ENCODE measurements at regions not wholly inside any gene's neighbourhood (a gene's known extent, or its start where the extent isn't known, plus 50 kb on each side); places are given as distances from the start of the nearest gene placed in this dataset.

DNA sequence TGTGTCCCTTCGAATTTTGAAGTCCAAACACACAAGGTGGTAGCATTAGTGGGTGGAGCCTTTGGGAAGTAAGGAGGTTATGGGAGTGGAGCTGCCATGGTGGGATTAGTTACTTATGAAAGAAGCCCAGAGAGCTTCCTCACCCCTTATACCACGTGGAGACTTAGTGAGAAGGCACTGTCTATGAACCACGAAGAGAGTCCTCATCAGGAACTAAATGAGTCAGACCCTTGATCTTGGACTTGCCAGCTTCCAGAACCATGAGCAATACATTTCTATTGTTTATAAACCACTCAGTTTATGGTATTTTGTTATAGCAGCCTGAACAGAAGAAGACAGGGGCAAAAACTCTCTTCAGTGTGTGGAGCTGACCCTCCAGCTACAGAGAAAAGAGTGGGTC lies 259.3 kb upstream of the AJAP1 start:
- Mint-ChIP-seq H3K27me3 (peaks cover 2% of the 10 kb centered on the region), H3K4me1 (no peaks in the 10 kb centered on the region)

DNA sequence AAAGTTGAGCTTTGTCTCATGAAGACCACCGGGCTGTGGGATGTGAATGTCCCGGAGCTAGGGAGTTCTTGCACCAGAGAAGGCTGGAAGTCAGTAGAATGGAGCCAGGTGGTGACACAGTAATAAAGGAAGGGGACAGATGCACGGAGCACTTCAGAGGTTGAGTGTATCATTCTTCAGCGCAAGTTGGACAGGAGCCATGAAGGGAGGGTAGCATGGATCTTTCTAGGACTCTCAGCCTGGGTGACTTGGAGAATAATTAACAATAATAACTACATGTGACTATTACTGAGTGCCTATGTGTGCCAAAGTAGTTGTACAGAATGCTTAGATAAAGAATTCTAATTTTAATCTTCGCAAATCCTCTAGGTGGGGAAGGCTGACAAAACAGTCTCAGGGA lies 258.7 kb upstream of the AJAP1 start:
- ATAC-seq (ENCODE audit: low read depth) (no peak), DNase-seq (no peak)
- H3K36me3 Mint-ChIP-seq, result no peaks in the 10 kb centered on the region
- no peak overlapping the region for H3K4me3 Mint-ChIP-seq
- no peak overlapping the region for H3K27ac Mint-ChIP-seq
- POLR2A ChIA-PET, result no interaction called here
- H3K4me1 Mint-ChIP-seq, result no peaks in the 10 kb centered on the region
- H3K9me3 Mint-ChIP-seq, result peaks cover 4% of the 10 kb centered on the region
- peaks cover 2% of the 10 kb centered on the region for H3K27me3 Mint-ChIP-seq

More for the DNA sequence above, 259.3 kb upstream of the AJAP1 start:
- Mint-ChIP-seq H3K36me3 (no peaks in the 10 kb centered on the region), H3K27ac (no peak overlapping the region), H3K9me3 (peaks cover 4% of the 10 kb centered on the region), H3K4me3 (no peak overlapping the region)
- DNase-seq (no peak), ATAC-seq (ENCODE audit: low read depth) (no peak)
- POLR2A ChIA-PET, result no interaction called here

DNA sequence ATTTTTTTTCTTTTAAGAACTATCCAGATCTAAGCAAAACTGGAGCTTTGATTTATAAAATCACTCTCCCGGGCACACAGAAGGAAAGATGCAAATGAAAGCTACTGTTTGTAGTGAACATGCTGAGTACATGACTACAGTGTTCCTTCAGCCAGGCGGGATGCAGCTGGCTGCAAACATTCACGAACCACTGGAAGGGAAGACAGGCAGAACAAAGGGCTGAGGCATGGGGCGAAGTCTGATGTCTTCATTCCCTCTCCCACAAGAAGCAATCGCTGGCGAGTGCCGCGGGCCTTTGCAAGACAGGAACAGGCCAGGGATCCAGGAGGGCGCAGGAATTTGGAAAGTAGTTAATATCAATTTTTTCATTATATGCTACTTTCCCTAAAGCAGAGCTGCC lies 257.9 kb upstream of the AJAP1 start:
- H3K4me1 Mint-ChIP-seq, result no peaks in the 10 kb centered on the region
- POLR2A ChIA-PET, result no interaction called here
- no peak overlapping the region for H3K4me3 Mint-ChIP-seq

DNA sequence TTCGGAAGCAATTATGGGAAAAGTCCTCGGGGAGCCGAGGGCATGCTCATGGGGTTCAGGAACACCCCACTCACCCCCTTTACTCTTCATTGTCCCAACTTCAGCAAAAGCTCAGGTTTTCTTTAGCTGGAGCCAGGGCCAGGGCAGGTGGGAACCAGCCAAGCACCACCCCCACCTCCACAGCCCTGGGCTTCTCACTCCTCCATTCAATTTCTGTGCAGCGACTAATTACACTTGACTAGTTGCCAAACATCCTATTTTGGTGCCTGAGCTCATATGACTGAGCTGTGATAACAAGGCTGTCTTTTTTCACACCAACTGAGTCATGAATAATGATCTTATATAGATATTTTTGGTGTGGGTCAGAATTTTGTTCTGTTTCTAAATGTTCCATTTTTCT lies 257.2 kb upstream of the AJAP1 start:
- peaks cover 2% of the 10 kb centered on the region for H3K27me3 Mint-ChIP-seq
- POLR2A ChIA-PET, result no interaction called here
- H3K36me3 Mint-ChIP-seq, result no peaks in the 10 kb centered on the region
- H3K4me1 Mint-ChIP-seq, result no peaks in the 10 kb centered on the region
- no peak overlapping the region for H3K27ac Mint-ChIP-seq
- H3K9me3 Mint-ChIP-seq, result peaks cover under 1% of the 10 kb centered on the region
- H3K4me3 Mint-ChIP-seq, result no peak overlapping the region
- no peak for DNase-seq
- no peak for ATAC-seq (ENCODE audit: low read depth)

More for the DNA sequence above, 257.9 kb upstream of the AJAP1 start:
- ATAC-seq (ENCODE audit: low read depth), result no peak
- no peaks in the 10 kb centered on the region for H3K36me3 Mint-ChIP-seq
- peaks cover 2% of the 10 kb centered on the region for H3K27me3 Mint-ChIP-seq
- H3K27ac Mint-ChIP-seq, result no peak overlapping the region
- no peak for DNase-seq
- H3K9me3 Mint-ChIP-seq, result peaks cover 4% of the 10 kb centered on the region

DNA sequence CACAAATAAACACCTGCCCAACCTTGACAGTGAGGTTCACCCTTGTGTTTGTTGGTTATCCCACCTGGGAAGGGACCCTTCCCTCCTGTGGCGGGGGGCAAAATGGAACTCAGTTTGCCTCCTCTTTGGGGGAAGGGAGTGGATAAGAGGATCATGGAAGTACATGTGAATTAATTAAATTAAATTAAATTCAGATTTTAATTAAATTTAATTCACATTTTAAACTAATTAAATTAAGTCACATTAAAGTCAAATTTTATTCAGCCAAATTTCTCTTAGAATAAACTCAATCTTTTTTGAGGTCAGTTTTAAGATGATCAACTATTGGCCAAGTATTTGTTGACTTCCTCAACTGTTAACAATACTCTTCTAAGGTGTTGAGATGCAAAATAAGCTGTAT lies 252.4 kb upstream of the AJAP1 start:
- no peaks in the 10 kb centered on the region for H3K9me3 Mint-ChIP-seq
- ATAC-seq (ENCODE audit: low read depth), result no peak
- no peaks in the 10 kb centered on the region for H3K27me3 Mint-ChIP-seq
- no peaks in the 10 kb centered on the region for H3K36me3 Mint-ChIP-seq
- no peak overlapping the region for H3K27ac Mint-ChIP-seq
- H3K4me1 Mint-ChIP-seq, result no peaks in the 10 kb centered on the region
- POLR2A ChIA-PET, result no interaction called here
- no peak for DNase-seq
- no peak overlapping the region for H3K4me3 Mint-ChIP-seq

DNA sequence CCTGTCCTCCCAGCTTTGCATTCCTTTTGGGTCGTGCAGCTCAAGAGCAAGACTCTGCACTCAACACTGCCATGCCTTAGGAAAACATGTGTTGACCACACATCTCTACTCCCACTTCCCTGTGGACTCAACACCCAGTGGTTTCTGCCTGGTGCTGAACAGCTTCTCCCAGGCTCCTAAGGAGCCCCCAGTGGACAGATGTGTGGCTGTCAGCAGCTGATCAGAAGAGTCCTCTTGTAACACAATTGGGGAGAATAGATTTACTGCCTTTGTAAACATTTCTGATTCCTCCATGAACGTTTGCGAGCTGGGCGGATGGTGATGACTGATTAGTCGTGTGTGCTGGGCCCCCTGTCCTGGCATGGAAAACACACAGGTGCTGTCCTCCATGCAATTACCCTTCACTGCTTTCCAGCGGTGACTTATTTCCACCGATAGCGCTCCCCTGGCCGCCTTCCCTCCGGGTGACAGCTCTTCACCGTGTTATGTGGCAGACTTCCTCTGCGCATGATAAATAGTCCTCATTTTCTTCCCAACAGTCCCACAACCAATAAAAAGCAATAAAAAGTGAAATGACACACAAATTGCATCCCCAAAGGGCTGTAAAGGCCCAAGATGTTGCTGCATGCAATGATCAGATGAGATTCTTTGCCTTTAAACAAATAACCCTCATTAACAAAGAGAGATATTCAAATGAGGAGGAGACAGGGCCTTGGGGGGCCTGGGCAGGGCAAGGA lies 249.4 kb upstream of the AJAP1 start:
- Mint-ChIP-seq H3K4me3 (no peak overlapping the region), H3K27ac (no peak overlapping the region), H3K36me3 (no peaks in the 10 kb centered on the region), H3K9me3 (no peaks in the 10 kb centered on the region), H3K4me1 (no peaks in the 10 kb centered on the region), H3K27me3 (no peaks in the 10 kb centered on the region)
- DNase-seq (no peak), ATAC-seq (ENCODE audit: low read depth) (no peak)
- POLR2A ChIA-PET, result no interaction called here

DNA sequence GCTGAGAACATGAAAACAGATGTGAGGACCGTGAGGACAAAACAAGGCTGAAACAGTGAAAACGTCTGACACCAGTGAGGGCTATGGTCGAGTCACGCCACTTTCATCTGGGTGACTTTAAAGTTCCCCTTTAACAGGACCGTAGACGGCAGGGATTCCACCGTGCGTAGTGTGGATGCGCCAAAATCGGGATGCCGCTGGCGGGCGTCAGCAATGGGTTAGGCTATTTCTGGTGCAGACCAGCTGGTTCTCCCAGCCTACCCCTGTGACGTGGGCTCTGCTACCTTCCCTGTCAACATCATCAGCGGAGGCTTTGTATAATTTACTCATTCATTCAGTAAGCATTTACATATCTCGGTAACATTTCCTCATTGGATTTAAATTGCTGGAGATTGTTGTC lies 246.6 kb upstream of the AJAP1 start:
- ATAC-seq (ENCODE audit: low read depth) (no peak), DNase-seq (no peak)
- no peaks in the 10 kb centered on the region for H3K36me3 Mint-ChIP-seq
- H3K27me3 Mint-ChIP-seq, result no peaks in the 10 kb centered on the region
- H3K9me3 Mint-ChIP-seq, result no peaks in the 10 kb centered on the region
- H3K4me1 Mint-ChIP-seq, result no peaks in the 10 kb centered on the region
- POLR2A ChIA-PET, result no interaction called here
- no peak overlapping the region for H3K27ac Mint-ChIP-seq
- no peak overlapping the region for H3K4me3 Mint-ChIP-seq

DNA sequence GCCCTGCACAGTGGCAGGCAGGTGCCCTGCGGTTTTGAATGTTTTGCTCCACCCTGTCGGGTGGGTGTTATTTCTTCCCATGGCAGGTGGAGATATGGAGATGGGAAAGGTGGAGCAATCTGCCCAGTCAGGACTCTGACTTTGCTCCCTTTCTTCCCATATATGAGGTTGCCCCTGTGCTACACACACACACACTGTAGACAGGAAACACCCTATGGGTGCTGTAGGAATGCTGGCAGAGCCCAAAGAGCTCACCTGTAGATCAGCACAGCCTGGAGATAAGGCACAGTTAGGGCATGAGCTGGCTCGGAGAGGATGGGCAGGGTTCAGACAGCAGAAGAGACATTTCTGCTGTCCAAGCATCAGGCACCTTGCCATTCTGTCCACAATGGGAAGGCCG lies 246.0 kb upstream of the AJAP1 start:
- Mint-ChIP-seq H3K36me3 (no peaks in the 10 kb centered on the region), H3K27ac (no peak overlapping the region)
- POLR2A ChIA-PET, result no interaction called here

DNA sequence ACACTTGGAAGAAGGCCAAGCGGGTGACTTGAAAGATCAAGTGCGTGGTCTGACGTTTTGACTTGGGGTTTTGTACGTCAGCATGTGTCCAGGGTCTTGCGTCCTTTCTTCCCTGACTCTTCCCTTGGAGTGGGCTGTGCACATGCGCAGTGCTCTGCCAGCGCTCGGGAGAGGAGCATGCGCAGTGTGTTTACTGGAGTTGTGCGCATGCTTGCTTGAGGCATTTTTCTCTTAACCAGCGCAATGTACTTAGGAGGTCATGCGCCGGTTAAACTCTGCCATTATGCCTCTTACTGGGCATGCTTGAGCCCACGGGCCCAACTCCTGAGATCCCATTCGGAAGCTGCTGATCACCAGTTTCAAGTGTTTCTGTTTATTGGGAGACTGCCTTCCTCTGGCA lies 242.5 kb upstream of the AJAP1 start:
- Mint-ChIP-seq H3K27me3 (no peaks in the 10 kb centered on the region), H3K4me1 (no peaks in the 10 kb centered on the region), H3K27ac (no peak overlapping the region), H3K36me3 (no peaks in the 10 kb centered on the region), H3K4me3 (no peak overlapping the region), H3K9me3 (no peaks in the 10 kb centered on the region)
- DNase-seq (no peak), ATAC-seq (ENCODE audit: low read depth) (no peak)
- POLR2A ChIA-PET, result no interaction called here

More for the DNA sequence above, 246.0 kb upstream of the AJAP1 start:
- H3K9me3 Mint-ChIP-seq, result no peaks in the 10 kb centered on the region
- no peaks in the 10 kb centered on the region for H3K27me3 Mint-ChIP-seq
- ATAC-seq (ENCODE audit: low read depth) (no peak), DNase-seq (no peak)
- no peak overlapping the region for H3K4me3 Mint-ChIP-seq
- H3K4me1 Mint-ChIP-seq, result no peaks in the 10 kb centered on the region

DNA sequence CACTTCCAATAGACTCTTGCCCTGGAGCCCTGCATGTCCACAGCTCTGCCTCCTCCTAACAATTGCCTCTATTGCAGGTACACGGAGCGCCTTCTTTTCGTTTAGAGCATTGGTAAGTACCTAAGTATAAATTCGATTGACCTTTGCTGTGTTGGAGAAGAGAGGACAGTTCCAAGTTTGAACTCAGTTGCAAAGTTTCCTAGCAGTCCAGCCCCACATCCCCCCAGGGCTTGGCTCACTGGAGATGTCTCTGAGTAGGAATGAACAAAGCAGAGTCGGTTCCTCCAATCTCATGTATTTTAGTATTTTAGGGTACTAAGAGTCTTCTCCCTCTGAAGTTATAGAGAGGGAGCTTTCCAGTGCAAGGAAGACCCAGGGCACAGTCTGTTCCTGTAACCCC lies 238.9 kb upstream of the AJAP1 start:
- POLR2A ChIA-PET, result no interaction called here
- H3K27me3 Mint-ChIP-seq, result no peaks in the 10 kb centered on the region
- H3K27ac Mint-ChIP-seq, result no peak overlapping the region
- no peak for ATAC-seq (ENCODE audit: low read depth)
- no peaks in the 10 kb centered on the region for H3K4me1 Mint-ChIP-seq
- H3K9me3 Mint-ChIP-seq, result peaks cover 5% of the 10 kb centered on the region
- no peak for DNase-seq
- H3K4me3 Mint-ChIP-seq, result no peak overlapping the region
- H3K36me3 Mint-ChIP-seq, result no peaks in the 10 kb centered on the region

DNA sequence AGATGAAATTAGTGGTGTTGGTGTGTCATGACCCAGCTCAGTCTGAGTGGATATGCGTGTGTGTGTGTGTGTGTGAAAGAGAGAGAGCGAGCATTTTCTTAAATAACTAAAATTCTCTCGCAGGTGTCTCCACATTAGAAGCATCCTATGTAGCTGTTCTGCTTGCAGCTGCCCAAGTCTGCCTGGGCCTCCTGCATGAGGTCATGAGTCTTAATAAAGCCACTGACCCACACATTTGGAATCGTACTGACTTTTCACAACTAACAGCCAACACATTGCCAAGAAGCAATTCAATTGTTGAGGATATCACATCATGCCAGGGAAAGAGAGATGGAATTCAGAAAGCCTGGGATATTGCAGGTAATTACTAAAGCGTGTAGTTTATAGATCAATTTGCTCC lies 238.2 kb upstream of the AJAP1 start:
- no peak for DNase-seq
- Mint-ChIP-seq H3K4me1 (no peaks in the 10 kb centered on the region), H3K9me3 (peaks cover 8% of the 10 kb centered on the region), H3K36me3 (no peaks in the 10 kb centered on the region), H3K27ac (no peak overlapping the region), H3K27me3 (no peaks in the 10 kb centered on the region), H3K4me3 (no peak overlapping the region)
- POLR2A ChIA-PET, result no interaction called here
- no peak for ATAC-seq (ENCODE audit: low read depth)

DNA sequence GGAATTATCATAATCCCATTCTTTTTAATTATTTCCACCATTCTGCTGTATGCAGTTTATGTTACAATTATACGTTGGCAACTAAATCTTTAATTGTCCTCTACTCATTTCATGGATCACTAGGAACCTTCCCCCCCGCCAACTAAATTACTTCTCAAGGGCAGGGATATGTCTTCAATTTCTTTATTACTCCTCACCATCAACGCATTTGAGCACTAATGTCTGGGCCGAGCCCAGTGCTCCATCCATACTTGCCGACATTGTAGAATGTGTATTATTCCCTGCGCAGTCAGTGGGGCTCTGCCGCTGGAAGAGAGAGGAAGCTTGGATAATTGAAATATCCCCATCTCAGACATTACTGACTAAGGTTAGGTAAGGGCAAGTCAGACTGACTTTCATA lies 236.4 kb upstream of the AJAP1 start:
- Mint-ChIP-seq H3K36me3 (no peaks in the 10 kb centered on the region), H3K9me3 (peaks cover 8% of the 10 kb centered on the region), H3K4me3 (no peak overlapping the region), H3K27me3 (no peaks in the 10 kb centered on the region), H3K4me1 (no peaks in the 10 kb centered on the region), H3K27ac (no peak overlapping the region)
- DNase-seq (no peak), ATAC-seq (ENCODE audit: low read depth) (no peak)
- POLR2A ChIA-PET, result no interaction called here

DNA sequence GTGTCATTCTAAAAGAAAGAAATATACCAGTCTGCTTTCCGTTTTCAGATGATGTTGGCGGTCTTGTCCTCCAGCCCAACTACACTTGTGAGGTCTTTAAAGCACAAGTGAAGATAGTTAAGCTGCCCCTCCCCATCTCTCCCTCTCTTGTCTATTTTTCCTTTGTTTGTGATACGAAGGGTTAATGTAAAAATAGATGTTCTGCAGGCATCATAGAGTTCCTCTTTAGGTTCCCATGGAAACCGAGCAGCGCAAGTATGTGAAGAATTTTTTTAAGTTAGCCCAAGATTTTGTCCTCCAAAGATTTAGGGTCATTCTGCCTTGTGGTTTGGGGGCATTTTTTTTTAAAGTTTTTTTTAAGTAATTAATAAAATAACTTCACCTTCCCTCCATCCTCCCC lies 232.4 kb upstream of the AJAP1 start:
- POLR2A ChIA-PET, result no interaction called here
- H3K27ac Mint-ChIP-seq, result no peak overlapping the region

DNA sequence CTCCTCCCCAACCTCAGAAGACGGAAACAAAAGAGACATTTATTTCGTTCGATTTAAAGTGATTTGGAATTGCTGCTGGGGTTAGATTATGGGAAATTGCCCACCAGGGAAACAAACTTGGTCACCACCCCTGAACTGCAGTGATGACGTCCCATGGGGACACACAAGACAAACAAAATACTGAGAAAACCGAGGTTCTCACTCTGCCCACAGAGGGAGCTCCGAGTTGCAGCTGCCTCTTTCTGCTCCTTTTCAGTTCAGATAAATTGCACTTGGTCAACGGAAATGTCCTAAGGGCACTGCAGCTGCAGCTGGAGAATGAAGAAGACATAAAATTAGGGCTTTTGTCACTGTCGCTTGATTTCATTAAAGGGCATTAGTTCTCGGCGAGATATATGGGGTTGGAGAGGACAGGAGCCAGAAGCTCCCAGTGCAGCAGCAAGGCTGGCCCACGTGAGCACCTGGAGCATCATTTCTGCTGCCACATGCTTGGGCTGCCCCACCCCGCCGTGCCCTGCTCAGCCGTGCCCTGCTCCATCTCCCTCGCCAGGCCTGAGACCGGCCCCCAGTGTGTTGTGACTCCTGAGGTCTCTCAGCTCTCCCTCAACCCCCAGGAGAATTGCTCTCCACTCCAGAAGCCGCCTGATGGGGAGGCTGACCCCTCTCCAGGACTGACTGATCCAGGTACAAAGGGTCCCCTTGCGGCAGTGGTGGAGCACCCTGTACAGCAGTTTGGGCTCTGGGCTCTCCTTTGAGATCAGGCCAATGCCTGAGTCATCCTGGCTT lies 231.7 kb upstream of the AJAP1 start:
- Mint-ChIP-seq H3K9me3 (peaks cover 15% of the 10 kb centered on the region), H3K4me3 (no peak overlapping the region), H3K36me3 (no peaks in the 10 kb centered on the region), H3K27ac (no peak overlapping the region), H3K27me3 (no peaks in the 10 kb centered on the region), H3K4me1 (no peaks in the 10 kb centered on the region)
- DNase-seq (no peak), ATAC-seq (ENCODE audit: low read depth) (no peak)
- POLR2A ChIA-PET, result no interaction called here

More for the DNA sequence above, 232.4 kb upstream of the AJAP1 start:
- Mint-ChIP-seq H3K4me3 (no peak overlapping the region), H3K36me3 (no peaks in the 10 kb centered on the region), H3K4me1 (no peaks in the 10 kb centered on the region), H3K27me3 (no peaks in the 10 kb centered on the region), H3K9me3 (peaks cover 10% of the 10 kb centered on the region)
- no peak for DNase-seq
- ATAC-seq (ENCODE audit: low read depth), result no peak

Data from activated naive CD8-positive, alpha-beta T cell treated with anti-CD3 and anti-CD28 coated beads, Interleukin-2, amount 10 ng/mL, durations not matched to agents 7 days and 5 days (primary cell).